ENCODE measurements at regions not wholly inside any gene's neighbourhood (a gene's known extent, or its start where the extent isn't known, plus 50 kb on each side); places are given as distances from the start of the nearest gene placed in this dataset.

DNA sequence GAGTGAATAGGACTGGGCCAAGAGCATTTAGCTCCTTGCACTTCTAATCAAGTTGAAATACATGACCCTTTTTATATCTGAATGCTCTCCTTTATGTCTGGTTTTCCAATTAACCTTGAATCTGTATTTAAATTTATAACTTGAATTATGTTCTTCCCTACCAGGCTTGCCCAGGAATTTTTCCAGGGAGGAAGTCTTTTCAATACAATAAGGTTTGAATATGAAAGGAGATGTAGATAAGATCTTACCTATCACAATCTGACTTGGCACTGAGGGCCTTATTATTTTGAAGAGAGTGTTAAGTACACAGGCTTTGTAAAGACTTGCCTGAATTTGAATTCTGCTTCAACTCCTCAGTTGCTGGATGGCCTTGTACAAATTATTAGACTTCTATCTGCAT is 555.7 kb downstream of the PCDH7 start:
- TF ChIP-seq POLR2A (IDR thresholded peaks at IDR 0.05; ENCODE audit: low read depth, low read length) (no peak), POLR2AphosphoS5 (IDR thresholded peaks at IDR 0.05; ENCODE audit: low read depth, low read length) (no peak), TAF1 (IDR thresholded peaks at IDR 0.05; ENCODE audit: borderline replicate concordance, low read depth, low read length) (no peak)
